ENCODE measurements at regions not wholly inside any gene's neighbourhood (a gene's known extent, or its start where the extent isn't known, plus 50 kb on each side); places are given as distances from the start of the nearest gene placed in this dataset.

- Histone ChIP-seq H2AK5ac (ENCODE audit: low read length) (no peak overlapping the region), H3K9ac (ENCODE audit: low read length) (no peak overlapping the region), H3K27ac (ENCODE audit: low read depth, low read length) (no peak overlapping the region), H3K79me2 (ENCODE audit: control insufficient read depth, insufficient read depth, low read length, poor library complexity) (no peaks in the 10 kb centered on the region), H3K27me3 (ENCODE audit: insufficient read depth, low read length) (no peaks in the 10 kb centered on the region), H2AFZ (ENCODE audit: insufficient read depth, low read length, poor library complexity) (no peak overlapping the region), H3K18ac (ENCODE audit: low read length) (no peak overlapping the region), H3K4ac (ENCODE audit: low read depth, low read length) (no peak overlapping the region), H3K4me1 (ENCODE audit: control insufficient read depth in 1 of 2, insufficient read depth in 2 of 2, low read length in 2 of 2) (no peaks in the 10 kb centered on the region), H4K91ac (ENCODE audit: low read depth, low read length) (no peak overlapping the region), H4K8ac (ENCODE audit: low read depth, low read length) (no peak overlapping the region), H2BK5ac (ENCODE audit: low read depth, low read length, poor library complexity) (no peak overlapping the region), H3K36me3 (ENCODE audit: control insufficient read depth in 1 of 2, insufficient read depth in 2 of 2, low read length in 2 of 2) (no peaks in the 10 kb centered on the region), H3K79me1 (ENCODE audit: low read length) (no peaks in the 10 kb centered on the region), H4K12ac (ENCODE audit: low read depth, low read length) (no peak overlapping the region), H3K4me2 (ENCODE audit: low read length) (no peak overlapping the region), H2BK12ac (ENCODE audit: low read length) (no peak overlapping the region), H3K14ac (ENCODE audit: low read length) (no peak overlapping the region), H3K4me3 (ENCODE audit: low read depth, low read length) (no peak overlapping the region), H2BK120ac (ENCODE audit: insufficient read depth, low read length, poor library complexity) (no peak overlapping the region), H3K23ac (ENCODE audit: low read length) (no peak overlapping the region), H3K9me3 (ENCODE audit: insufficient read depth, low read depth, low read length) (no peaks in the 10 kb centered on the region)
- WGBS (ENCODE audit: extremely low coverage, insufficient coverage, insufficient read length): no CpG with 5 or more reads among the region's 2 CpGs
- DNase-seq: no peak
These were observed 1293.1 kb downstream of the PCDH19 start for GRCh38 chrX:99117011-99117410.

GRCh38 chrX:99095965-99096635 lies 1314.0 kb downstream of the PCDH19 start:
- no peak overlapping the region for H3K4ac ChIP-seq (ENCODE audit: low read depth, low read length)

GRCh38 chrX:99091459-99091858 lies 1318.6 kb downstream of the PCDH19 start:
- Histone ChIP-seq H3K4me1 (ENCODE audit: control insufficient read depth in 1 of 2, insufficient read depth in 2 of 2, low read length in 2 of 2) (no peaks in the 10 kb centered on the region), H3K4ac (ENCODE audit: low read depth, low read length) (no peak overlapping the region), H4K91ac (ENCODE audit: low read depth, low read length) (no peak overlapping the region), H3K4me3 (ENCODE audit: low read depth, low read length) (no peak overlapping the region), H2BK12ac (ENCODE audit: low read length) (no peak overlapping the region), H4K8ac (ENCODE audit: low read depth, low read length) (no peak overlapping the region), H3K9me3 (ENCODE audit: insufficient read depth, low read depth, low read length) (no peaks in the 10 kb centered on the region), H3K27ac (ENCODE audit: low read depth, low read length) (no peak overlapping the region), H2BK120ac (ENCODE audit: insufficient read depth, low read length, poor library complexity) (no peak overlapping the region), H2BK5ac (ENCODE audit: low read depth, low read length, poor library complexity) (no peak overlapping the region), H3K18ac (ENCODE audit: low read length) (no peak overlapping the region), H2AFZ (ENCODE audit: insufficient read depth, low read length, poor library complexity) (no peak overlapping the region), H2AK5ac (ENCODE audit: low read length) (no peak overlapping the region), H3K27me3 (ENCODE audit: insufficient read depth, low read length) (no peaks in the 10 kb centered on the region), H3K14ac (ENCODE audit: low read length) (no peak overlapping the region), H3K4me2 (ENCODE audit: low read length) (no peak overlapping the region), H3K79me2 (ENCODE audit: control insufficient read depth, insufficient read depth, low read length, poor library complexity) (no peaks in the 10 kb centered on the region), H3K9ac (ENCODE audit: low read length) (no peak overlapping the region), H3K79me1 (ENCODE audit: low read length) (no peaks in the 10 kb centered on the region), H3K23ac (ENCODE audit: low read length) (no peak overlapping the region), H3K36me3 (ENCODE audit: control insufficient read depth in 1 of 2, insufficient read depth in 2 of 2, low read length in 2 of 2) (no peaks in the 10 kb centered on the region), H4K12ac (ENCODE audit: low read depth, low read length) (no peak overlapping the region)
- DNase-seq: no peak
- no CpG with 5 or more reads among the region's 1 CpG for WGBS (ENCODE audit: extremely low coverage, insufficient coverage, insufficient read length)

More at GRCh38 chrX:99095965-99096635, 1314.0 kb downstream of the PCDH19 start:
- H2BK12ac ChIP-seq (ENCODE audit: low read length): no peak overlapping the region
- H3K27me3 ChIP-seq (ENCODE audit: insufficient read depth, low read length): no peaks in the 10 kb centered on the region
- H3K4me1 ChIP-seq (ENCODE audit: control insufficient read depth in 1 of 2, insufficient read depth in 2 of 2, low read length in 2 of 2): no peaks in the 10 kb centered on the region
- no peak overlapping the region for H2BK5ac ChIP-seq (ENCODE audit: low read depth, low read length, poor library complexity)
- H3K79me2 ChIP-seq (ENCODE audit: control insufficient read depth, insufficient read depth, low read length, poor library complexity): no peaks in the 10 kb centered on the region
- H3K23ac ChIP-seq (ENCODE audit: low read length): no peak overlapping the region
- no peaks in the 10 kb centered on the region for H3K36me3 ChIP-seq (ENCODE audit: control insufficient read depth in 1 of 2, insufficient read depth in 2 of 2, low read length in 2 of 2)
- no peak overlapping the region for H4K8ac ChIP-seq (ENCODE audit: low read depth, low read length)
- no peak overlapping the region for H3K14ac ChIP-seq (ENCODE audit: low read length)
- no peak overlapping the region for H4K91ac ChIP-seq (ENCODE audit: low read depth, low read length)
- no peak overlapping the region for H3K18ac ChIP-seq (ENCODE audit: low read length)
- WGBS (ENCODE audit: extremely low coverage, insufficient coverage, insufficient read length): no CpG with 5 or more reads among the region's 4 CpGs
- no peaks in the 10 kb centered on the region for H3K9me3 ChIP-seq (ENCODE audit: insufficient read depth, low read depth, low read length)
- H2BK120ac ChIP-seq (ENCODE audit: insufficient read depth, low read length, poor library complexity): no peak overlapping the region
- H3K4me2 ChIP-seq (ENCODE audit: low read length): no peak overlapping the region
- no peak overlapping the region for H4K12ac ChIP-seq (ENCODE audit: low read depth, low read length)
- H3K4me3 ChIP-seq (ENCODE audit: low read depth, low read length): no peak overlapping the region
- H3K9ac ChIP-seq (ENCODE audit: low read length): no peak overlapping the region
- no peak for DNase-seq
- H3K27ac ChIP-seq (ENCODE audit: low read depth, low read length): no peak overlapping the region
- H3K79me1 ChIP-seq (ENCODE audit: low read length): no peaks in the 10 kb centered on the region
- H2AFZ ChIP-seq (ENCODE audit: insufficient read depth, low read length, poor library complexity): no peak overlapping the region
- H2AK5ac ChIP-seq (ENCODE audit: low read length): no peak overlapping the region

DNA sequence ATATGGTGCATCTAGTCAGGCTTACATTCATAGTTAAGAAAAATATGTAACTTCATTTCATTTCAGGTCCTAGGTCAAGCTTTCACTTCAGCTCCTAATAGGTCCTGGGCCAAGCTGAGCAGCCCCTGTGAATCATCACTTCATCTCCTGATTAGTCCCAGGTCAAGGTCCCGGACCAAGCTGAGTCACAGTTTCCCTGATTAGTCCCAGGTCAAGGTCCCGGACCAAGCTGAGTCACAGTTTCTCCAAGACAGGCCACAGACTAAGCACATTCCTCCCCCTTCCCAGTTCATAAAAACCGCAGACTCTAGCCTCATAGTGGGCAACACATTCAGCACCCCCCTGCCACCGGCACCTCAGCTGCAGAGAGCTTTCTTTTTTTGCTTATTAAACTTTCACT lies 1331.8 kb downstream of the PCDH19 start:
- no peaks in the 10 kb centered on the region for H3K36me3 ChIP-seq (ENCODE audit: control insufficient read depth in 1 of 2, insufficient read depth in 2 of 2, low read length in 2 of 2)
- no peaks in the 10 kb centered on the region for H3K27me3 ChIP-seq (ENCODE audit: insufficient read depth, low read length)
- no peak overlapping the region for H3K4me2 ChIP-seq (ENCODE audit: low read length)
- H3K4me3 ChIP-seq (ENCODE audit: low read depth, low read length): no peak overlapping the region
- no peak overlapping the region for H2BK12ac ChIP-seq (ENCODE audit: low read length)
- no peak overlapping the region for H2BK120ac ChIP-seq (ENCODE audit: insufficient read depth, low read length, poor library complexity)
- WGBS (ENCODE audit: extremely low coverage, insufficient coverage, insufficient read length): no CpG with 5 or more reads among the region's 4 CpGs
- H4K8ac ChIP-seq (ENCODE audit: low read depth, low read length): no peak overlapping the region
- no peaks in the 10 kb centered on the region for H3K9me3 ChIP-seq (ENCODE audit: insufficient read depth, low read depth, low read length)
- no peak overlapping the region for H2BK5ac ChIP-seq (ENCODE audit: low read depth, low read length, poor library complexity)
- H3K9ac ChIP-seq (ENCODE audit: low read length): no peak overlapping the region
- no peaks in the 10 kb centered on the region for H3K79me1 ChIP-seq (ENCODE audit: low read length)
- no peak overlapping the region for H3K23ac ChIP-seq (ENCODE audit: low read length)
- H3K4ac ChIP-seq (ENCODE audit: low read depth, low read length): no peak overlapping the region
- H2AK5ac ChIP-seq (ENCODE audit: low read length): no peak overlapping the region
- no peak overlapping the region for H3K18ac ChIP-seq (ENCODE audit: low read length)
- no peak overlapping the region for H3K14ac ChIP-seq (ENCODE audit: low read length)
- DNase-seq: peak in 1 of 2 donors; percentile 1
- no peak overlapping the region for H4K12ac ChIP-seq (ENCODE audit: low read depth, low read length)
- no peak overlapping the region for H2AFZ ChIP-seq (ENCODE audit: insufficient read depth, low read length, poor library complexity)
- H3K27ac ChIP-seq (ENCODE audit: low read depth, low read length): no peak overlapping the region
- no peaks in the 10 kb centered on the region for H3K79me2 ChIP-seq (ENCODE audit: control insufficient read depth, insufficient read depth, low read length, poor library complexity)
- no peaks in the 10 kb centered on the region for H3K4me1 ChIP-seq (ENCODE audit: control insufficient read depth in 1 of 2, insufficient read depth in 2 of 2, low read length in 2 of 2)
- H4K91ac ChIP-seq (ENCODE audit: low read depth, low read length): no peak overlapping the region
